ENCODE measurements at regions not wholly inside any gene's neighbourhood (a gene's known extent, or its start where the extent isn't known, plus 50 kb on each side); places are given as distances from the start of the nearest gene placed in this dataset.

GRCh38 chr9:73742412-73742811, 590.7 kb downstream of the ANXA1 start:
- TF ChIP-seq CTCF (IDR thresholded peaks at IDR 0.05; ENCODE audit: extremely low read depth, insufficient read depth, missing control alignments), result no peak
- DNase-seq (ENCODE audit: low spot score), result no peak
- in situ Hi-C loops (cut with MboI; ENCODE audit: low pct_unique_long_range_greater_than_20kb, low sequenced_read_pairs, unreplicated experiment), result no loop called here

GRCh38 chr9:73743826-73744225, 592.2 kb downstream of the ANXA1 start:
- TF ChIP-seq CTCF (IDR thresholded peaks at IDR 0.05; ENCODE audit: extremely low read depth, insufficient read depth, missing control alignments), result no peak
- in situ Hi-C loops (cut with MboI; ENCODE audit: low pct_unique_long_range_greater_than_20kb, low sequenced_read_pairs, unreplicated experiment), result no loop called here
- no peak for DNase-seq (ENCODE audit: low spot score)

GRCh38 chr9:73745598-73745997, 593.9 kb downstream of the ANXA1 start:
- TF ChIP-seq CTCF (IDR thresholded peaks at IDR 0.05; ENCODE audit: extremely low read depth, insufficient read depth, missing control alignments), result no peak
- no peak for DNase-seq (ENCODE audit: low spot score)
- in situ Hi-C loops (cut with MboI; ENCODE audit: low pct_unique_long_range_greater_than_20kb, low sequenced_read_pairs, unreplicated experiment), result no loop called here

GRCh38 chr9:73753171-73753570, 601.5 kb downstream of the ANXA1 start:
- no peak for TF ChIP-seq CTCF (IDR thresholded peaks at IDR 0.05; ENCODE audit: extremely low read depth, insufficient read depth, missing control alignments)
- DNase-seq (ENCODE audit: low spot score), result no peak
- in situ Hi-C loops (cut with MboI; ENCODE audit: low pct_unique_long_range_greater_than_20kb, low sequenced_read_pairs, unreplicated experiment), result no loop called here

GRCh38 chr9:73761905-73762304, 610.2 kb downstream of the ANXA1 start:
- no peak for DNase-seq (ENCODE audit: low spot score)
- TF ChIP-seq CTCF (IDR thresholded peaks at IDR 0.05; ENCODE audit: extremely low read depth, insufficient read depth, missing control alignments), result no peak
- in situ Hi-C loops (cut with MboI; ENCODE audit: low pct_unique_long_range_greater_than_20kb, low sequenced_read_pairs, unreplicated experiment), result no loop called here

- DNase-seq (ENCODE audit: low spot score), result no peak
- TF ChIP-seq CTCF (IDR thresholded peaks at IDR 0.05; ENCODE audit: extremely low read depth, insufficient read depth, missing control alignments), result no peak
- in situ Hi-C loops (cut with MboI; ENCODE audit: low pct_unique_long_range_greater_than_20kb, low sequenced_read_pairs, unreplicated experiment), result no loop called here
Observed at GRCh38 chr9:73773896-73774295, 622.2 kb downstream of the ANXA1 start.

- in situ Hi-C loops (cut with MboI; ENCODE audit: low pct_unique_long_range_greater_than_20kb, low sequenced_read_pairs, unreplicated experiment), result no loop called here
- no peak for DNase-seq (ENCODE audit: low spot score)
- TF ChIP-seq CTCF (IDR thresholded peaks at IDR 0.05; ENCODE audit: extremely low read depth, insufficient read depth, missing control alignments), result no peak
Observed at GRCh38 chr9:73775757-73776156, 624.1 kb downstream of the ANXA1 start.
